ENCODE measurements at regions not wholly inside any gene's neighbourhood (a gene's known extent, or its start where the extent isn't known, plus 50 kb on each side); places are given as distances from the start of the nearest gene placed in this dataset.
A peak's percentile ranks its signal among the peaks of the same experiment; 100 is the strongest.

GRCh38 chr6:78436335-78436734, 431.0 kb upstream of the IRAK1BP1 start:
- TF ChIP-seq, protein P1, sequence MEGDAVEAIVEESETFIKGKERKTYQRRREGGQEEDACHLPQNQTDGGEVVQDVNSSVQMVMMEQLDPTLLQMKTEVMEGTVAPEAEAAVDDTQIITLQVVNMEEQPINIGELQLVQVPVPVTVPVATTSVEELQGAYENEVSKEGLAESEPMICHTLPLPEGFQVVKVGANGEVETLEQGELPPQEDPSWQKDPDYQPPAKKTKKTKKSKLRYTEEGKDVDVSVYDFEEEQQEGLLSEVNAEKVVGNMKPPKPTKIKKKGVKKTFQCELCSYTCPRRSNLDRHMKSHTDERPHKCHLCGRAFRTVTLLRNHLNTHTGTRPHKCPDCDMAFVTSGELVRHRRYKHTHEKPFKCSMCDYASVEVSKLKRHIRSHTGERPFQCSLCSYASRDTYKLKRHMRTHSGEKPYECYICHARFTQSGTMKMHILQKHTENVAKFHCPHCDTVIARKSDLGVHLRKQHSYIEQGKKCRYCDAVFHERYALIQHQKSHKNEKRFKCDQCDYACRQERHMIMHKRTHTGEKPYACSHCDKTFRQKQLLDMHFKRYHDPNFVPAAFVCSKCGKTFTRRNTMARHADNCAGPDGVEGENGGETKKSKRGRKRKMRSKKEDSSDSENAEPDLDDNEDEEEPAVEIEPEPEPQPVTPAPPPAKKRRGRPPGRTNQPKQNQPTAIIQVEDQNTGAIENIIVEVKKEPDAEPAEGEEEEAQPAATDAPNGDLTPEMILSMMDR (IDR thresholded peaks at IDR 0.05) = peak in 3 of 6 experiments; percentile 11 to 28 (median 27)
- no peak for TF ChIP-seq POLR2A (IDR thresholded peaks at IDR 0.05)
- no peak for DNase-seq
- Histone ChIP-seq H3K4me3 (no peak overlapping the region), H3K36me3 (no peaks in the 10 kb centered on the region), H3K27me3 (no peaks in the 10 kb centered on the region), H3K4me1 (no peaks in the 10 kb centered on the region), H3K27ac (no peak overlapping the region), H3K9me3 (no peaks in the 10 kb centered on the region)

- Histone ChIP-seq H3K27ac (no peak overlapping the region), H3K9me3 (no peaks in the 10 kb centered on the region), H3K36me3 (no peaks in the 10 kb centered on the region), H3K4me1 (no peaks in the 10 kb centered on the region), H3K4me3 (no peak overlapping the region), H3K27me3 (no peaks in the 10 kb centered on the region)
- no peak for DNase-seq
- TF ChIP-seq POLR2A (IDR thresholded peaks at IDR 0.05) = no peak
- TF ChIP-seq, protein P1 (IDR thresholded peaks at IDR 0.05) = no peak
Measured at GRCh38 chr6:78438135-78438534, 429.2 kb upstream of the IRAK1BP1 start.

GRCh38 chr6:78460711-78461110, 406.6 kb upstream of the IRAK1BP1 start:
- TF ChIP-seq, protein P1 (IDR thresholded peaks at IDR 0.05) = no peak
- TF ChIP-seq POLR2A (IDR thresholded peaks at IDR 0.05) = no peak

DNA sequence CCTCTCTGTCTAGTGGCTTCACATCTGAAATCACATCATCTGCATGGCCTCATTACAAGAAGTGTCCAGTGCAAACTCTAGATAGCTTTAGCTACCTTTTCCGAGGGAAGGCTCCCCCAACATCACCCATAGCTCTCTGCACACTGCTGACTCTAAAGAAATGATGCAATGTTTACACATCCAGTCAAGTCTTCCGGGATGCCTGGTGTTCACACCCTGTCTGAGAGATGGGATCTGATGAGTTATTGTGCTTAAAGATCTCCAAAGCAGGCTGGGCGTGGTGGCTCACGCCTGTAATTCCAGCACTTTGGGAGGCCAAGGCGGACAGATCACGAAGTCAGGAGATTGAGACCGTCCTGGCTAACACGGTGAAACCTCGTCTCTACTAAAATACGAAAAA, 404.6 kb upstream of the IRAK1BP1 start:
- DNase-seq = no peak
- TF ChIP-seq, protein P1 (IDR thresholded peaks at IDR 0.05) = no peak
- Histone ChIP-seq H3K27ac (no peak overlapping the region), H3K4me3 (no peak overlapping the region), H3K36me3 (no peaks in the 10 kb centered on the region), H3K27me3 (no peaks in the 10 kb centered on the region), H3K9me3 (no peaks in the 10 kb centered on the region), H3K4me1 (no peaks in the 10 kb centered on the region)

More at GRCh38 chr6:78460711-78461110, 406.6 kb upstream of the IRAK1BP1 start:
- Histone ChIP-seq H3K4me1 (no peaks in the 10 kb centered on the region), H3K27me3 (no peaks in the 10 kb centered on the region), H3K36me3 (no peaks in the 10 kb centered on the region), H3K27ac (no peak overlapping the region), H3K4me3 (no peak overlapping the region), H3K9me3 (no peaks in the 10 kb centered on the region)
- DNase-seq = no peak

- Histone ChIP-seq H3K36me3 (no peaks in the 10 kb centered on the region), H3K4me1 (no peaks in the 10 kb centered on the region), H3K9me3 (no peaks in the 10 kb centered on the region), H3K27ac (no peak overlapping the region), H3K4me3 (no peak overlapping the region), H3K27me3 (no peaks in the 10 kb centered on the region)
- TF ChIP-seq POLR2A (IDR thresholded peaks at IDR 0.05) = no peak
- TF ChIP-seq, protein P1 (IDR thresholded peaks at IDR 0.05) = no peak
- DNase-seq = no peak
Measured at GRCh38 chr6:78465059-78465634, 402.2 kb upstream of the IRAK1BP1 start.

DNA sequence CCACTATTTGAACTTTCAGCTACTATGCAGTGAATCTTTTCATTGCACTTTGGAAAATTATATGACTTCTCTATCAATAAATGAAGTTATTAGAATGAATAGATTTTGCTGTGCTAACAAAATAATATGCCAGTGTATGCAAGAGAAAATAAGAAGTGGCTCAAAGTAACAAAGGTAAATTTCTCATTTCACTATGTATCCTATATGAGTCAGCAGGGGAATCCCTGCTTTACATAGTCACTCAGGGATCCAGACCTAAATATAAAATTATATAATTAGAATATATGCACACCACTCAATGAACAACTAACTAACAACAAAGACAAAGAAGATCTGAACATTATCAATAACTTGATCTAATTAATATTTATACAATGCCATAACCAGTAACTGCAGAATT, 390.8 kb upstream of the IRAK1BP1 start:
- Histone ChIP-seq H3K9me3 (no peaks in the 10 kb centered on the region), H3K36me3 (no peaks in the 10 kb centered on the region), H3K27ac (no peak overlapping the region), H3K4me1 (no peaks in the 10 kb centered on the region), H3K4me3 (no peak overlapping the region), H3K27me3 (no peaks in the 10 kb centered on the region)
- DNase-seq = no peak
- TF ChIP-seq POLR2A (IDR thresholded peaks at IDR 0.05) = no peak
- TF ChIP-seq, protein P1 (IDR thresholded peaks at IDR 0.05) = no peak

Measured in Peyer's patch (tissue), 4 donors.